PC-9 (cell line): ENCODE measurements at regions not wholly inside any gene's neighbourhood (a gene's known extent, or its start where the extent isn't known, plus 50 kb on each side); places are given as distances from the start of the nearest gene placed in this dataset.

ENCODE experiments used
- BruUV-seq: library from RNA; stranded (reverse); fragments of 400-500 nt; replicated peaks from 2 replicates; lab custom pipeline; 2021; lab: Mats Ljungman, UMichigan
- CTCF ChIA-PET: fragments of 300-600 bp; sonication (Branson Sonifier 250); formaldehyde crosslinking; loops from one replicate; lab custom pipeline; 2022; ENCODE audit warnings: antibody characterized with exemption; lab: Charles Lee
- POLR2A ChIA-PET: fragments of 300-600 bp; sonication (Branson Sonifier 250); formaldehyde crosslinking; loops from one replicate; lab custom pipeline; 2022; ENCODE audit warnings: antibody characterized with exemption; ENCODE audit not compliant: unreplicated experiment; lab: Charles Lee
- DNase-seq, 2 experiments: peaks; one replicate each; pipeline versions ENCODE4 v3.0.0 to v3.0.0-alpha.2; 2015 to 2022; ENCODE audit warnings: mixed read lengths in 1 of 2
- H2AFZ ChIP-seq: fragments of 200-600 bp; sonication (generic); 2 replicates; pipeline ENCODE4 v1.8.1; 2017; ENCODE audit warnings: antibody characterized with exemption
- H3F3A ChIP-seq: fragments of 200-600 bp; sonication (generic); 2 replicates; pipeline ENCODE4 v1.8.1; 2017; ENCODE audit warnings: antibody characterized with exemption, mild to moderate bottlenecking, low read depth; ENCODE audit not compliant: insufficient read depth
- H3K27ac ChIP-seq: fragments of 200-600 bp; sonication (generic); 2 replicates; pipeline ENCODE4 v1.6.1; 2016; ENCODE audit warnings: mixed run types
- H3K27me3 ChIP-seq: fragments of 200-600 bp; sonication (generic); 2 replicates; pipeline ENCODE4 v1.6.1; 2016; ENCODE audit warnings: low read depth, mixed run types; ENCODE audit not compliant: insufficient read depth
- H3K36me3 ChIP-seq: fragments of 200-600 bp; sonication (generic); 2 replicates; pipeline ENCODE4 v1.6.1; 2016; ENCODE audit warnings: low read depth, mixed run types
- H3K4me1 ChIP-seq: fragments of 200-600 bp; sonication (generic); replicated peaks from 2 replicates; pipeline ENCODE4 v1.6.1; 2016; ENCODE audit warnings: mixed run types; ENCODE audit not compliant: insufficient read depth
- H3K4me2 ChIP-seq: fragments of 200-600 bp; sonication (generic); 2 replicates; pipeline ENCODE4 v1.6.1; 2017; ENCODE audit warnings: mixed run types
- H3K4me3 ChIP-seq: fragments of 200-600 bp; sonication (generic); 2 replicates; pipeline ENCODE4 v1.6.1; 2016; ENCODE audit warnings: mixed run types
- H3K79me2 ChIP-seq: fragments of 200-600 bp; sonication (generic); 2 replicates; pipeline ENCODE4 v1.6.1; 2017; ENCODE audit warnings: low read depth, mixed run types
- H3K9me2 ChIP-seq: fragments of 200-600 bp; sonication (generic); 2 replicates; pipeline ENCODE4 v1.8.1; 2017; ENCODE audit warnings: mild to moderate bottlenecking; ENCODE audit not compliant: insufficient read depth
- H3K9me3 ChIP-seq: fragments of 200-600 bp; sonication (generic); 2 replicates; pipeline ENCODE4 v1.8.1; 2016; ENCODE audit warnings: low read depth; ENCODE audit not compliant: insufficient read depth
- H4K20me1 ChIP-seq: fragments of 200-600 bp; sonication (generic); 2 replicates; pipeline ENCODE4 v1.8.1; 2017; ENCODE audit not compliant: insufficient read depth
- CTCF ChIP-seq: fragments of 200-600 bp; sonication (generic); conservative IDR thresholded peaks from 2 replicates; pipeline ENCODE4 v1.6.1; 2017; ENCODE audit warnings: mixed run types, antibody characterized with exemption, mild to moderate bottlenecking, moderate library complexity
- EZH2 ChIP-seq: fragments of 200-600 bp; sonication (generic); IDR thresholded peaks from 2 replicates; pipeline ENCODE4 v1.8.0; 2017; ENCODE audit warnings: antibody characterized with exemption, low read depth
- intact Hi-C: fragments of 100-400 bp; cut with micrococcal nuclease; formaldehyde crosslinking; loops from one replicate; pipeline ENCODE4 v1.10.0; 2022; ENCODE audit not compliant: unreplicated experiment

GRCh38 chr13:72639377-72639776 is 88.1 kb downstream of the MZT1 start:
- Histone ChIP-seq H3K9me2 (no peaks in the 10 kb centered on the region), H3K36me3 (no peaks in the 10 kb centered on the region), H3K9me3 (no peaks in the 10 kb centered on the region), H3K4me1 (no peaks in the 10 kb centered on the region), H3K79me2 (no peaks in the 10 kb centered on the region), H3F3A (no peaks in the 10 kb centered on the region), H2AFZ (no peak overlapping the region), H3K27me3 (no peaks in the 10 kb centered on the region), H3K27ac (no peak overlapping the region), H4K20me1 (no peaks in the 10 kb centered on the region), H3K4me3 (no peak overlapping the region), H3K4me2 (no peak overlapping the region)
- no peak for TF ChIP-seq EZH2
- no peak for TF ChIP-seq CTCF
- intact Hi-C loops, result no loop called here
- no TSS peak for BruUV-seq
- POLR2A ChIA-PET, result no interaction called here
- no peak for DNase-seq
- CTCF ChIA-PET, result no interaction called here

GRCh38 chr13:72638059-72638815 is 89.2 kb downstream of the MZT1 start:
- Histone ChIP-seq H3K79me2 (no peaks in the 10 kb centered on the region), H3F3A (no peaks in the 10 kb centered on the region), H3K27me3 (no peaks in the 10 kb centered on the region), H3K4me1 (no peaks in the 10 kb centered on the region), H3K36me3 (no peaks in the 10 kb centered on the region), H2AFZ (no peak overlapping the region), H3K9me2 (no peaks in the 10 kb centered on the region), H3K4me2 (no peak overlapping the region), H3K4me3 (no peak overlapping the region), H4K20me1 (no peaks in the 10 kb centered on the region), H3K27ac (no peak overlapping the region), H3K9me3 (no peaks in the 10 kb centered on the region)
- TF ChIP-seq EZH2, result no peak
- no peak for TF ChIP-seq CTCF
- POLR2A ChIA-PET, result interaction anchor here (0.5 kb wide), 1 partner anchor 1064 kb away, joined by 3 read pairs; no protein-coding TSS in a partner anchor
- no peak for DNase-seq
- intact Hi-C loops, result no loop called here
- CTCF ChIA-PET, result no interaction called here
- BruUV-seq, result no TSS peak

GRCh38 chr13:72637561-72637960 is 89.9 kb downstream of the MZT1 start:
- POLR2A ChIA-PET, result interaction anchor here (0.5 kb wide), 1 partner anchor 1063 kb away, joined by 3 read pairs; no protein-coding TSS in a partner anchor
- Histone ChIP-seq H3K4me3 (no peak overlapping the region), H3K27me3 (no peaks in the 10 kb centered on the region), H3K79me2 (no peaks in the 10 kb centered on the region), H3K36me3 (no peaks in the 10 kb centered on the region), H3K9me3 (no peaks in the 10 kb centered on the region), H3F3A (no peaks in the 10 kb centered on the region), H3K4me2 (no peak overlapping the region), H4K20me1 (no peaks in the 10 kb centered on the region), H3K27ac (no peak overlapping the region), H3K9me2 (no peaks in the 10 kb centered on the region), H2AFZ (no peak overlapping the region), H3K4me1 (no peaks in the 10 kb centered on the region)
- intact Hi-C loops, result no loop called here
- CTCF ChIA-PET, result no interaction called here
- no peak for DNase-seq
- BruUV-seq, result no TSS peak
- no peak for TF ChIP-seq CTCF
- TF ChIP-seq EZH2, result no peak
